ENCODE measurements at regions not wholly inside any gene's neighbourhood (a gene's known extent, or its start where the extent isn't known, plus 50 kb on each side); places are given as distances from the start of the nearest gene placed in this dataset.

- POLR2A ChIA-PET = interaction anchor here (0.6 to 1.9 kb wide), 6 partner anchors 10 to 307 kb away, joined by 3 to 7 read pairs (median 4); no protein-coding TSS in a partner anchor
- Histone ChIP-seq H2AFZ (ENCODE audit: low read depth, low read length) (no peak overlapping the region), H3K4me1 (replicated peaks in 1 of 2; ENCODE audit: control insufficient read depth in 2 of 2, insufficient read depth in 2 of 2, low read length in 2 of 2) (peaks cover 0 to 7% of the 10 kb centered on the region in 2 experiments; a peak in 2 of 5 replicates), H3K4me3 (no peak overlapping the region), H3K36me3 (ENCODE audit: control insufficient read depth, insufficient read depth, low read length) (no peaks in the 10 kb centered on the region), H3K27ac (ENCODE audit: extremely low read depth, low read depth, low read length) (no peak overlapping the region), H3K27me3 (ENCODE audit: control insufficient read depth in 2 of 2, insufficient read depth in 2 of 2, low read length in 2 of 2) (no peaks in the 10 kb centered on the region; a peak in 1 of 5 replicates), H3K4me2 (ENCODE audit: insufficient read depth, low read length) (no peak overlapping the region), H3K9ac (ENCODE audit: insufficient read depth in 1 of 2, low read depth in 2 of 2, low read length in 2 of 2) (no peak overlapping the region), H4K20me1 (replicated peaks; ENCODE audit: control insufficient read depth, insufficient read depth, low read length) (no peaks in the 10 kb centered on the region), H3K9me1 (ENCODE audit: control insufficient read depth, insufficient read depth, low read length) (no peaks in the 10 kb centered on the region), H3K9me3 (replicated peaks; ENCODE audit: control insufficient read depth, insufficient read depth, low read depth, low read length) (no peaks in the 10 kb centered on the region), H3K79me2 (ENCODE audit: control insufficient read depth, insufficient read depth, low read length) (no peaks in the 10 kb centered on the region)
- WGBS (ENCODE audit: insufficient coverage, low coverage, missing lambda C conversion rate) = 0% methylated on average over 4 of the region's 4 CpGs
- CTCF ChIA-PET (ENCODE audit: low intra/inter-chr PET ratio) = interaction anchor here (0.7 to 2.1 kb wide), 9 partner anchors 122 to 1036 kb away, joined by 3 to 11 read pairs (median 3); no protein-coding TSS in a partner anchor
- BruUV-seq (replicated peaks) = no TSS peak
- ATAC-seq (peak; percentile 96), DNase-seq (ENCODE audit: extremely low read depth in 1 of 4, low spot score in 3 of 4) (peak; percentile 83 to 94 (median 86)), FAIRE-seq (peak; percentile 93)
- in situ Hi-C loops (cut with MboI) (loop anchor here (25.0 kb wide), 1 partner anchor 302 kb away; no protein-coding TSS in a partner anchor), intact Hi-C loops (cut with micrococcal nuclease) (loop anchor here (1.0 to 10.0 kb wide), 8 partner anchors 82 to 1032 kb away; partner anchors contain the start of gene GHR)
- TF ChIP-seq MTA2 (IDR thresholded peaks at IDR 0.05; ENCODE audit: low read depth) (peak; percentile 41; the same call in 1 of the 2 replicates), FOXP4 (CRISPR knock-in tag; IDR thresholded peaks at IDR 0.05; ENCODE audit: borderline replicate concordance) (no peak), RBM17 (IDR thresholded peaks at IDR 0.05; ENCODE audit: borderline replicate concordance, low read depth, low read length) (no peak), FOXJ3 (CRISPR knock-in tag; IDR thresholded peaks at IDR 0.05) (no peak), GABPA (tag; conservative IDR thresholded peaks at IDR 0.05; ENCODE audit: low read depth) (no peak), MCM2 (IDR thresholded peaks at IDR 0.05; ENCODE audit: low read depth) (no peak), ZNF639 (CRISPR knock-in tag; conservative IDR thresholded peaks at IDR 0.05 in 1 of 2, IDR thresholded peaks at IDR 0.05 in 1 of 2) (no peak), FUS (optimal IDR thresholded peaks at IDR 0.05; ENCODE audit: low read depth, low read length) (no peak), ZNF57 (CRISPR knock-in tag; IDR thresholded peaks at IDR 0.05) (no peak), ZEB2 (IDR thresholded peaks at IDR 0.05) (0 out of 2 replicates have a peak, but pooled peaks have one; percentile 34), BCOR (IDR thresholded peaks at IDR 0.05) (no peak), TRIM24 (IDR thresholded peaks at IDR 0.05) (no peak), SP1 (CRISPR knock-in tag; IDR thresholded peaks at IDR 0.05) (no peak), FOXM1 (IDR thresholded peaks at IDR 0.05; ENCODE audit: low read depth) (peak; percentile 38; the same call in 1 of the 2 replicates), FOXM1 (CRISPR knock-in tag; IDR thresholded peaks at IDR 0.05; ENCODE audit: low read depth) (no peak), KAT2B (IDR thresholded peaks at IDR 0.05; ENCODE audit: low read depth, low read length) (no peak), ZNF398 (CRISPR knock-in tag; IDR thresholded peaks at IDR 0.05) (no peak), SMARCA4 (IDR thresholded peaks at IDR 0.05) (peak; percentile 47; the same call in 1 of the 2 replicates), CAMTA2 (CRISPR knock-in tag; conservative IDR thresholded peaks at IDR 0.05) (no peak)
Measured at GRCh38 chr5:42889311-42889933, 77.7 kb upstream of the SELENOP start.

All from K562 (cell line).